Ishikawa (cell line): ENCODE measurements at regions not wholly inside any gene's neighbourhood (a gene's known extent, or its start where the extent isn't known, plus 50 kb on each side); places are given as distances from the start of the nearest gene placed in this dataset.

Experiments
- EGR1 ChIP-seq: IDR thresholded peaks from 2 replicates; pipeline ENCODE4 v1.6.1; 2012
- EP300 ChIP-seq: IDR thresholded peaks from 2 replicates; pipeline ENCODE4 v1.6.1; 2012; ENCODE audit warnings: borderline replicate concordance
- FOXM1 ChIP-seq: IDR thresholded peaks from 2 replicates; pipeline ENCODE4 v1.6.1; 2012; ENCODE audit warnings: low read depth, borderline replicate concordance
- RAD21 ChIP-seq: IDR thresholded peaks from 2 replicates; pipeline ENCODE4 v1.6.1; 2012; ENCODE audit warnings: low read depth
- TCF12 ChIP-seq: IDR thresholded peaks from 2 replicates; pipeline ENCODE4 v1.6.1; 2012; ENCODE audit warnings: low read depth
- YY1 ChIP-seq: IDR thresholded peaks from 2 replicates; pipeline ENCODE4 v1.6.1; 2012; ENCODE audit warnings: low read depth

GRCh38 chr5:109928811-109929210 is 239.1 kb downstream of the MAN2A1 start:
- TF ChIP-seq EP300 (no peak), RAD21 (no peak), YY1 (no peak), EGR1 (no peak), TCF12 (no peak), FOXM1 (no peak)
